Thyroid gland (tissue), 4 donors: ENCODE measurements at regions not wholly inside any gene's neighbourhood (a gene's known extent, or its start where the extent isn't known, plus 50 kb on each side); places are given as distances from the start of the nearest gene placed in this dataset.

Source experiments
- CTCF ChIP-seq, 6 experiments: fragments of 200-600 bp in 3 of 6; fragments of 450-650 bp in 3 of 6; sonication (generic) in 3 of 6; IDR thresholded peaks; one replicate each; pipeline ENCODE4 v1.5.1; 2016 to 2019; ENCODE audit warnings: antibody characterized with exemption in 6 of 6, mild to moderate bottlenecking in 2 of 6, inconsistent platforms in 1 of 6, moderate library complexity in 1 of 6
- POLR2A ChIP-seq, 2 donors: fragments of 450-650 bp; IDR thresholded peaks; one replicate each; pipeline ENCODE4 v1.6.1; 2017; ENCODE audit warnings: antibody characterized with exemption in 2 of 2, mild to moderate bottlenecking in 2 of 2, moderate library complexity in 1 of 2

GRCh38 chr2:103902347-103902746 lies 951.6 kb upstream of the POU3F3 start:
- TF ChIP-seq CTCF (IDR thresholded peaks at IDR 0.05) (no peak), POLR2A (IDR thresholded peaks at IDR 0.05) (no peak)
